Fibroblast of skin of abdomen (primary cell): ENCODE measurements at regions not wholly inside any gene's neighbourhood (a gene's known extent, or its start where the extent isn't known, plus 50 kb on each side); places are given as distances from the start of the nearest gene placed in this dataset.

Source experiments
- DNase-seq: peaks from one replicate; pipeline ENCODE4 v3.0.0-alpha.2; 2013

GRCh38 chr17:72259922-72260321 is 139.1 kb downstream of the SOX9 start:
- DNase-seq = no peak

GRCh38 chr17:72262766-72263165 is 141.9 kb downstream of the SOX9 start:
- DNase-seq = no peak

GRCh38 chr17:72264682-72265405 is 144.0 kb downstream of the SOX9 start:
- no peak for DNase-seq

- no peak for DNase-seq
Measured at GRCh38 chr17:72266112-72266775, 145.4 kb downstream of the SOX9 start.

- DNase-seq = no peak
Measured at GRCh38 chr17:72267601-72268000, 146.8 kb downstream of the SOX9 start.

GRCh38 chr17:72268431-72268830 is 147.6 kb downstream of the SOX9 start:
- no peak for DNase-seq

- DNase-seq = peak; percentile 65
Measured at GRCh38 chr17:72270273-72270924, 149.6 kb downstream of the SOX9 start.

GRCh38 chr17:72271603-72272002 is 150.8 kb downstream of the SOX9 start:
- no peak for DNase-seq

GRCh38 chr17:72273289-72274056 is 152.7 kb downstream of the SOX9 start:
- DNase-seq = no peak

- no peak for DNase-seq
Measured at GRCh38 chr17:72274614-72275013, 153.8 kb downstream of the SOX9 start.

- no peak for DNase-seq
Measured at GRCh38 chr17:72280881-72281280, 160.1 kb downstream of the SOX9 start.

GRCh38 chr17:72282439-72283029 is 161.7 kb downstream of the SOX9 start:
- DNase-seq = no peak

- DNase-seq = no peak
Measured at GRCh38 chr17:72284806-72285205, 164.0 kb downstream of the SOX9 start.

GRCh38 chr17:72287586-72287985 is 166.8 kb downstream of the SOX9 start:
- DNase-seq = no peak

- DNase-seq = no peak
Measured at GRCh38 chr17:72294487-72294893, 173.7 kb downstream of the SOX9 start.

GRCh38 chr17:72295916-72296315 is 175.1 kb downstream of the SOX9 start:
- no peak for DNase-seq

GRCh38 chr17:72296456-72296855 is 175.6 kb downstream of the SOX9 start:
- peak; percentile 20 for DNase-seq

- peak; percentile 72 for DNase-seq
Measured at GRCh38 chr17:72297326-72298115, 176.7 kb downstream of the SOX9 start.

- no peak for DNase-seq
Measured at GRCh38 chr17:72299100-72299499, 178.3 kb downstream of the SOX9 start.

GRCh38 chr17:72299592-72299991 is 178.8 kb downstream of the SOX9 start:
- DNase-seq = no peak

- DNase-seq = no peak
Measured at GRCh38 chr17:72301887-72302286, 181.1 kb downstream of the SOX9 start.

GRCh38 chr17:72302735-72303134 is 181.9 kb downstream of the SOX9 start:
- DNase-seq = no peak
